Activated B cell treated with CpG ODN at 0.5 μM for 24 hours (primary cell): ENCODE measurements at regions not wholly inside any gene's neighbourhood (a gene's known extent, or its start where the extent isn't known, plus 50 kb on each side); places are given as distances from the start of the nearest gene placed in this dataset.

Source experiments
- ATAC-seq: fragments of 200-7000 bp; cut with Tn5 transposase; one replicate; pipeline ENCODE4 v1.10.0; 2021; ENCODE audit warnings: low read depth, mild to moderate bottlenecking, moderate library complexity
- CTCF ChIA-PET: fragments of 350-600 bp; sonication (Branson Sonifier 250); formaldehyde crosslinking; loops from one replicate; lab custom pipeline; 2021; ENCODE audit warnings: antibody characterized with exemption; lab: Charles Lee
- POLR2A ChIA-PET: fragments of 350-600 bp; sonication (Branson Sonifier 250); formaldehyde crosslinking; loops from one replicate; lab custom pipeline; 2021; ENCODE audit warnings: antibody characterized with exemption; lab: Charles Lee
- DNase-seq: peaks from one replicate; pipeline ENCODE4 v3.0.0; 2022
- H3K27ac Mint-ChIP-seq: one replicate; pipeline ENCODE4 v1.8.0; 2020; ENCODE audit warnings: mixed read lengths
- H3K27me3 Mint-ChIP-seq: one replicate; pipeline ENCODE4 v1.8.0; 2021; ENCODE audit warnings: mixed read lengths
- H3K36me3 Mint-ChIP-seq: one replicate; pipeline ENCODE4 v1.8.0; 2021; ENCODE audit warnings: low read depth, mixed read lengths
- H3K4me1 Mint-ChIP-seq: one replicate; pipeline ENCODE4 v1.8.0; 2021; ENCODE audit warnings: mixed read lengths
- H3K4me3 Mint-ChIP-seq: one replicate; pipeline ENCODE4 v1.8.0; 2020; ENCODE audit warnings: mild to moderate bottlenecking, mixed read lengths
- H3K9me3 Mint-ChIP-seq: one replicate; pipeline ENCODE4 v1.8.0; 2020; ENCODE audit warnings: mixed read lengths
- CTCF ChIP-seq: fragments of 200-600 bp; IDR thresholded peaks from one replicate; pipeline ENCODE4 v1.8.0; 2022; ENCODE audit warnings: antibody characterized with exemption, mild to moderate bottlenecking
- intact Hi-C: fragments of 100-400 bp; cut with micrococcal nuclease; formaldehyde crosslinking; loops from one replicate; pipeline ENCODE4 v1.15.1; 2024

DNA sequence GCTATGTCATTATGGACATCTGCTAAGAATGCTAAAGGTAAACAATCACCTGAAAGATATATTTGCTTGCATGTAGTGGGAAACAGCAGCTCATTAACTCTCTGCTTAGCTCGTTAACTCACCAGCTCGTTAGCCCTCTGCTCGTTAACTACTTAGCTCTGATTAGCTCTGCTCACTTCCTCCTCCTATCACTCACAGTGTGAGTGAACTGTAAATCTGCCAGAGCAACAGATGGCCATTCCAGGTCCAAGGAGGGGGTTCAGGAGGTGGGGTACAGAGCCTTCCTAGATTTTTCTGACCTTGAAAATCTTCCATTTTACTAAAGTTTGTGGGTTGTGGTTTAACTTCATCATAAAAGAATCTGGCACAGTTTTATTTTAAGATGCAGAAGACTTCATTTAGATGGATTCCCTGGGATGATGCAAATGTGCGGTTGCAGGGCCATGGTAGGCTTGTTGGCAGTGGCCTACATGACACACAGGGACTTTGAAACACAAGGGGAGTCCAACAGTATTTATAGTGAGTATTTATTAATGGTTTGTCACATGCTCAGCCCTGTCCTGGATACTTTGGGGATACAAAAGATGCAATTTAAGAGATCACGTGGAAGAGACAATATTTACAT lies 1633.7 kb upstream of the CELF4 start:
- Mint-ChIP-seq H3K27ac (no peak overlapping the region), H3K9me3 (no peaks in the 10 kb centered on the region), H3K4me1 (no peaks in the 10 kb centered on the region), H3K27me3 (no peaks in the 10 kb centered on the region), H3K36me3 (no peaks in the 10 kb centered on the region), H3K4me3 (no peak overlapping the region)
- POLR2A ChIA-PET: no interaction called here
- DNase-seq (no peak), ATAC-seq (no peak)
- CTCF ChIA-PET: no interaction called here
- intact Hi-C loops: no loop called here
- TF ChIP-seq CTCF: no peak

DNA sequence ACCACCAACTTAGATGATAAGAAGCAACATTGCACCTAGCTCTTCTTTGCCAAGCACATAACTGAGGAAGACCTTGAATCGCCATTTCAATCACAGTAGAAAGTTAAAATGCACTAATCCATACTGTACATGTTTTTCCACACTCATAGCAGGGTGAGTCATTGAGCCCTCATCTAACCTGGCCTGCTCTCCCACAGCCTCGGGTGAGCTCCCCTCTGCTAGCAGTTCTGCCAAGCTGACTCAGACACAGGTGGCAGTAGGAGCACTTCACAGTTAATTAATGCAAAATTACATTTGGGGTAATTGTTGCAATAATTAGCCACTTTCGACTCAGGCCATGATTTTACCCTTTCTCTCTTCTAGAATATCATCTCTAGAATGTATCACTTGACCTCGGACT lies 1632.8 kb upstream of the CELF4 start:
- Mint-ChIP-seq H3K27me3 (no peaks in the 10 kb centered on the region), H3K27ac (no peak overlapping the region), H3K36me3 (no peaks in the 10 kb centered on the region), H3K4me1 (no peaks in the 10 kb centered on the region), H3K4me3 (no peak overlapping the region), H3K9me3 (no peaks in the 10 kb centered on the region)
- DNase-seq: no peak
- no peak for ATAC-seq
- TF ChIP-seq CTCF: no peak
- POLR2A ChIA-PET: no interaction called here
- intact Hi-C loops: no loop called here
- CTCF ChIA-PET: no interaction called here

- H3K9me3 Mint-ChIP-seq: no peaks in the 10 kb centered on the region
- CTCF ChIA-PET: no interaction called here
- H3K27ac Mint-ChIP-seq: no peak overlapping the region
- H3K4me3 Mint-ChIP-seq: no peak overlapping the region
- DNase-seq: no peak
- H3K27me3 Mint-ChIP-seq: no peaks in the 10 kb centered on the region
- no peaks in the 10 kb centered on the region for H3K36me3 Mint-ChIP-seq
- no peak for ATAC-seq
- no peaks in the 10 kb centered on the region for H3K4me1 Mint-ChIP-seq
- intact Hi-C loops: no loop called here
- TF ChIP-seq CTCF: no peak
- POLR2A ChIA-PET: no interaction called here
Measured at GRCh38 chr18:39191931-39192330, 1626.3 kb upstream of the CELF4 start.

GRCh38 chr18:39191058-39191457 lies 1625.5 kb upstream of the CELF4 start:
- Mint-ChIP-seq H3K36me3 (no peaks in the 10 kb centered on the region), H3K27me3 (no peaks in the 10 kb centered on the region), H3K4me3 (no peak overlapping the region), H3K4me1 (no peaks in the 10 kb centered on the region), H3K9me3 (no peaks in the 10 kb centered on the region), H3K27ac (no peak overlapping the region)
- POLR2A ChIA-PET: no interaction called here
- DNase-seq: no peak
- TF ChIP-seq CTCF: no peak
- CTCF ChIA-PET: no interaction called here
- intact Hi-C loops: no loop called here
- no peak for ATAC-seq

- CTCF ChIA-PET: no interaction called here
Measured at GRCh38 chr18:39190508-39190907, 1624.9 kb upstream of the CELF4 start.

More at GRCh38 chr18:39190508-39190907, 1624.9 kb upstream of the CELF4 start:
- Mint-ChIP-seq H3K9me3 (no peaks in the 10 kb centered on the region), H3K4me1 (no peaks in the 10 kb centered on the region), H3K27ac (no peak overlapping the region), H3K36me3 (no peaks in the 10 kb centered on the region), H3K27me3 (no peaks in the 10 kb centered on the region), H3K4me3 (no peak overlapping the region)
- no peak for TF ChIP-seq CTCF
- POLR2A ChIA-PET: no interaction called here
- DNase-seq: no peak
- no peak for ATAC-seq
- intact Hi-C loops: no loop called here
